22Rv1 (cell line): ENCODE measurements at regions not wholly inside any gene's neighbourhood (a gene's known extent, or its start where the extent isn't known, plus 50 kb on each side); places are given as distances from the start of the nearest gene placed in this dataset.

ENCODE experiments used
- CTCF ChIP-seq: fragments of 450-650 bp; IDR thresholded peaks from 2 replicates; pipeline ENCODE4 v1.5.1; 2017; ENCODE audit warnings: mild to moderate bottlenecking
- ZFX ChIP-seq: fragments of 450-650 bp; IDR thresholded peaks from 2 replicates; pipeline ENCODE4 v1.6.1; 2017; ENCODE audit warnings: antibody characterized with exemption, borderline replicate concordance

- TF ChIP-seq CTCF (peak; percentile 28), ZFX (no peak)
These were observed 132.5 kb upstream of the RFLNA start for GRCh38 chr12:124162151-124163110.
